HG03135 (cell line): ENCODE measurements at regions not wholly inside any gene's neighbourhood (a gene's known extent, or its start where the extent isn't known, plus 50 kb on each side); places are given as distances from the start of the nearest gene placed in this dataset.

ENCODE experiments used
- ATAC-seq: cut with Tn5 transposase; IDR thresholded peaks from one replicate; pipeline ENCODE4 v1.9.1; 2021; ENCODE audit warnings: mild to moderate bottlenecking, moderate library complexity; ENCODE audit not compliant: unreplicated experiment

- no peak for ATAC-seq
These were observed 397.8 kb upstream of the TLE4 start for GRCh38 chr9:79173932-79174331.

DNA sequence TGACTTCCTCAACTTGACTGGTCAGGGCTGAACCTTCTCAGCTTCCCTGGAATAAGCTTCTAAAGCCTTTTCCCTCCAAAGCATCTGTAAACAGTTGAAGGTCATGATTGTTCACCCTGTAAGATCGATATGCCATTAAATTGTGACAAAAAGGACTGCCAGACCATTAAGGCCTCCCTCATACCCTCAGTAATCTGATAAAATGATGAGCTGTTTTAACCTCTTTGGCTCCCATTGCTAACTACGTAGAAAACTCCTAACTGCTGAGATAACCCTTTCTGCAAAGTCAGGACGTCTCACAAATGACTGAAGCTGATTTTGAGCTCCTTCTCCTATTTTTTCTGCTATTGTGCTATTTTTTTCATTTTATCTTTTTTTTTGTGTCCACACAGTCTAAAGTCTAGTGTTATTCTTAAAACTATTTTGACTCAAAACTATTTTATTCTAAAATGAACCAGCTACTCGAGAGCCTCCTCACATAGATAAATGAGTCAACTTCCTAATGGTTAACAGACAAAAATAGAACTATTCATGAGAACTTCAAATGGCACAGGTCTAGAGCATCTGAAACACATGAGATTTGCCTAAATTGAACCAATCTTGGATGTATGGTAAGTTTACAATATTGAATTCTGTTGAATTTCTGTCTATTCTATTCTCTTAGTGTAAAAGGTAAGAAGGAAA is 395.6 kb upstream of the TLE4 start:
- no peak for ATAC-seq

DNA sequence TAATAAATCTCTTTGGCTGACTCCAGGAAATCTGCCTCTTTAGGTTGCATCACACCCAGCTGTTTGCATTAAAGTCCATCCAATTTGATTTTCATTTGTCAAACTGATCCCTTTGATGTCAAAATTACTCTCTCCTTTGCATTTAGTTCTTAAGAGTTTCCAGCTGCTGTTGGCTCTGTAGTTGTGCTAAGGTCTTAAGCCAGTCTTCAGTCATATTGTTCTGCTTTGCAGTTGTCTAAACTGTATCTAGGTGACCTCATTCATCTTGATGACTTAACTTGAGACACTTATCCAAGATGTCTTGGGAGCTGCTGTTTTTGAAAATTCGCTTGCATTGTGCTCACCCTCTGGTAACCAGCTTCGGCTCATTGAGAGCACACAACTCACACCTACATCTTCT is 386.9 kb upstream of the TLE4 start:
- no peak for ATAC-seq

- no peak for ATAC-seq
These were observed 385.9 kb upstream of the TLE4 start for GRCh38 chr9:79185866-79186265.

GRCh38 chr9:79189511-79189924 is 382.2 kb upstream of the TLE4 start:
- no peak for ATAC-seq

DNA sequence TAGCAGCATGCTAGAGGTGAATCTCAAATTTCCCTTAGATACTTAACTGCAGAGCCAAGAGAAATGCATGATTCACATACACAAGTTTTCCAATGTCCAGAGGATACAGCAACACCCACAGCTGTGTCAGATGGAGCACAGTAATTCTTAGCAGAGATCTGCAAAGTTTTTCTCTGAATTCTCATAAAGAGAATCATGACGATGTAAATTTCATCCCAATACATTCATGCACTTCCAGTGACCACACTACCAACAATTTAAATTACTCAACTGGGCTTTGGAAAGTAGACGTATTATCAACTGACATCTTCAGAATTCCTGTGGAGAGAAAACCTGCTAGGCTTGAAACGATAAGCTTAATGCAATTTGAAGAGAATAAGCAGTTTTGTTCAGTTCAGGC is 378.8 kb upstream of the TLE4 start:
- ATAC-seq = no peak

DNA sequence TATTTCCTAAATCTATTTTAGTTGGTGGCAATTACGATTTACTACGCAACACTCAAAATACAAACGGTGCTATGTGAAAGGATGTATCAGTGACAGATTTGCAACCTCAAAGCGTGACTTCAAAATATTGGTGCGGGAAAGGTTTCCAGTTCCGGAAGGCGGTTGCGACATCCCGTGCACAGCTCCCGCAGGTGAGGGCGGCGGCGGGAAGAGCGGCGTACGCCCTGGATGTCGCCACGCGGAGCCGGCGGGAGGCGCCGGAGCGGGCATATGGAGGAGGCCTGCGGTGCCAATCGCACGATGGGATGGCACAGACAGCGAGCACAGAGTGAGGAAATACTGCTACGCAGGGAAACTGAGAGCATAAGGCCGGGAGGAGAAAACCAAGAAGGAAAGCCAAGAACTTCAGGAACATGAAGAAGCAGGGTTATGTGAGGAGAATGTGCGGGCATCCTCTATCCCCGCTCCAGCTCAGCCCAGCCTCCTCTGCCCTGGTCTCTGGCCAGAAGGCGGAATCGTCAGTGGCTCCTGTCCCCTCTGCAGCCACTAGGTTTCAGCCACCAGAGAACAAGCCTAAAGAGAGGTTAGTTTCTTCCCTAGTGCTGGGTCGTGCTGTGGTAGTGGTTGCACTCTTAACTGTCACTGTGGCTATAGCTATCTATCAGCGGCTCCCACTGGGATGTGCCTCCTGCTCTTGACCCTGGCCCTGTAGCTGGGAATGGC is 378.1 kb upstream of the TLE4 start:
- no peak for ATAC-seq

GRCh38 chr9:79195879-79196278 is 375.9 kb upstream of the TLE4 start:
- ATAC-seq = no peak

DNA sequence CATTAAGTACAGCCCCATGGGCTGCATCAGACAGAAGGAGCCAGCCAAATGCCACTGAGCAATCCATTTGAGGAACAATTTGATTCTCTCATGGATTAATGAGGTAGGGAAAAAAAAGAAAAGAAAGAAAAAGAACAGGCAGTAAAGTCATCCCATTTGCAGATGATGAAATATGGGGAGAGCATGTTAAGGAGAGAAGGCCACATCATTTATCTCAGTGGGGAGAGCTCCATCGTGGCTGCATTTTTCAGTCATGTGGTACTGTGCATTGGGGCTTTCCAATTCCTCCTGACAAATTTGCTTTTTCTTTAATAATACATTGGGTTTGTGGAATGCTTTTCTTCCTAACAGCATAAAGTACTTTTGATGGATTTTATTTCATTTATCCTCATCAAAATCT is 375.2 kb upstream of the TLE4 start:
- no peak for ATAC-seq

DNA sequence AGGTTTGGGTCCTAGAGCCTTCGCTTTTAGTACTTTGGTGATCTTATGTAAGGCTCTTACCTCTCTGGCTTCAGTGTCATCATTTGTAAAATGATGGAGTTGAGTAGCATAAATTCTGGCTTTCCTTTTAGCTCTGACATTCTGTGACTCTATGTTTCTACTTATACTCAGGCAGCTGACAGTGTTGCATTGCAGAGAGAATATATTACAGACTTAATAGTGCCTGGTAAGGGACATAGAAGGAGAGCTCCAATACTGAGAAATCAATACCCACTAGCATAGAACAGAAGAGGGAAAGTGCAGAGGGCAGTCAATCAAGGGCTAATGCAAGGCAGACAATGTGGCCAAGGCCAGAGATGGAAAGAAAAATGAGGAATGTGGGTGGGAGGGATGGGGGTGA is 371.4 kb upstream of the TLE4 start:
- ATAC-seq = no peak

GRCh38 chr9:79201636-79202035 is 370.1 kb upstream of the TLE4 start:
- ATAC-seq = no peak

- no peak for ATAC-seq
These were observed 362.9 kb upstream of the TLE4 start for GRCh38 chr9:79208791-79209396.

- ATAC-seq = no peak
These were observed 361.1 kb upstream of the TLE4 start for GRCh38 chr9:79210541-79211243.

DNA sequence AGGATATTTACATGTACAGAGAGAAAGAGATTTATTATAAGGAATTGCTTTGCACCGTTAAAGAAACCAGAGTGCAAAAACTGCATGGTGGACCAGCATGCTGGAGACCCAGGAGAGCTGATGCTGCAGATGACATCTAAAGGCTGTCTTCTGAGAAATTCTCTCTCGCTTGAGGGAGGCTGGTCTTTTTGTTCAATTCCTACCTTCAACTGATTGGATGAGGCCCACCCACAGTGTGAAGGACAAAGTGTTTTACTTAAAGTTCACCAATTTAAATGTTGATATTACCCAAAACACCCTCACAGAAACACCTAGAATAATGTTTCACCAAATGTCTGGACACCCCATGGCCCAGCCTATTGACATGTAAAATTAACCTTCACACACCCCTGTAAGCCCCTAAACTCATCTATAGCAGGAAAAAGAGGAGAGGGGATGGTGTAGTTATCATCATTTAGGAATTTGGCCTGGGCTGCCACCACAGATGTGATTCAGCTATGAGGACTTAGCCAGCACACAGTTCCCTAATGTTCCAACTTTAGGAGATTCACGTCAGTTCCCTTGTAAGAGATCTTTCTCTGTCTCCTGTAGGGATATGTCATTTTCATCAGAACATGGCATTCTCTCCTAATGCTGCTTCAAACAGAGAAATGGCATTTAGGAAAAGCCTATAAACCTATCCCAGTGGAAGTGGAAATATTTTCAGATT is 358.2 kb upstream of the TLE4 start:
- ATAC-seq = no peak

GRCh38 chr9:79215821-79216220 is 355.9 kb upstream of the TLE4 start:
- ATAC-seq = no peak

GRCh38 chr9:79220251-79220650 is 351.5 kb upstream of the TLE4 start:
- ATAC-seq = no peak

DNA sequence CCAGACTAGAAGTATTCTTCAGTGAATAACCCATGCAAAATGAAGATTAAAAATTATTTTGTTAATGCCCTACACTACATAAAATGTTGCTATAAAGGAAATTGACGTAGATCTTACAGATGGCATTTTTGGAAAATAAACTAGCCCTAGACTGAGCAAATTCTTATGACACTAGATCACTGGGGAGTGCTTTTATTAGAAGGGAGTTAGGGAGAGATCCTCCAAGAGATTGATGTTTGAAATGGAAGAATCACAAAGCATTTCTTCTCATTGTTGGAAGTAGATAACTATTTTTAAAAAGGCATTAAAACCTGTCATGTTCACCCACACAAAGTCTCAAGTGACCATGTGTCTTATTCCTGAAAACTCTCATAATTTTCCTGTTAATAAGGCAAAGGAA is 351.1 kb upstream of the TLE4 start:
- no peak for ATAC-seq

GRCh38 chr9:79221084-79221483 is 350.7 kb upstream of the TLE4 start:
- ATAC-seq = no peak

- ATAC-seq = no peak
These were observed 349.3 kb upstream of the TLE4 start for GRCh38 chr9:79222483-79222882.

DNA sequence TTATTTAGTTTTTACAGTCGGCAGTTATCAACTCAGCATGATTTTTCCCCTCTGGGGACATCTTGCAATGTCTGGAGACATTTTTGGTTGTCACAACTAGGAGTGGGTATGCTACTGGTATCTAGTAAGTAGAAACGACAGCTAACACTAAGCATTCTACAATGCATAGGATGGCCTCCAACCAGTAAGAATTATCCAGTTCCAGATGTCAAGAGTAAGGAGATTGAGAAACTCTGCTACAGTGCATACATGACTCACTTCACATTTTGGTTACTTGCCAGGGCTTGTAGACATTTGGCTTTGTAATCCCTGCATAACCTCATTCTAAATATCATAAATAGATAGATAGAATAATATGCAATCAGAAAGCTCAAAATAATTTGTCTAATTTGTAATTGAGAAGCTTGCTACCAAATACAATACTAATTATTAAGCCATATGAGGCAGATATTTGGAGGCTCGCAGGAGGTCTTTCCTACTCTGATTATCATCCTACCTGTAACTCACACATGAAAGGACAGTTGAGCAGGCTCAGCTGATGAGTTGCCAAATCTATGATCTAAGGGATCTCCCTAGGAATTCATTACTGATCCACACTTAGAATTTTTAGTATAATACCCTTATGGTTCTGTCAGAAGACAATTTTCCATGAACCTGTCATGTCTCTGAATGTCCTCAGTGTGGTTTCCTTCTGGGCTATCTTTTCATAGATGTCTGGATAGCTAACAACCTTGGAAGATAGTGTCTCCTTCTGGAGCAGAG is 346.9 kb upstream of the TLE4 start:
- ATAC-seq = no peak
